NCI-H146 treated with DMSO at 0.1 percent for 48 hours (cell line): ENCODE measurements at regions not wholly inside any gene's neighbourhood (a gene's known extent, or its start where the extent isn't known, plus 50 kb on each side); places are given as distances from the start of the nearest gene placed in this dataset.
A peak's percentile ranks its signal among the peaks of the same experiment; 100 is the strongest.
"Not testable (repeated sequence)": the region's sequence is repeated elsewhere in the genome, so short reads cannot be mapped to it uniquely, and the experiment has no call there.

Source experiments
- DNase-seq: peaks from one replicate; lab custom pipeline; 2025; ENCODE audit not compliant: unreplicated experiment; lab: John Stamatoyannopoulos, UW

DNA sequence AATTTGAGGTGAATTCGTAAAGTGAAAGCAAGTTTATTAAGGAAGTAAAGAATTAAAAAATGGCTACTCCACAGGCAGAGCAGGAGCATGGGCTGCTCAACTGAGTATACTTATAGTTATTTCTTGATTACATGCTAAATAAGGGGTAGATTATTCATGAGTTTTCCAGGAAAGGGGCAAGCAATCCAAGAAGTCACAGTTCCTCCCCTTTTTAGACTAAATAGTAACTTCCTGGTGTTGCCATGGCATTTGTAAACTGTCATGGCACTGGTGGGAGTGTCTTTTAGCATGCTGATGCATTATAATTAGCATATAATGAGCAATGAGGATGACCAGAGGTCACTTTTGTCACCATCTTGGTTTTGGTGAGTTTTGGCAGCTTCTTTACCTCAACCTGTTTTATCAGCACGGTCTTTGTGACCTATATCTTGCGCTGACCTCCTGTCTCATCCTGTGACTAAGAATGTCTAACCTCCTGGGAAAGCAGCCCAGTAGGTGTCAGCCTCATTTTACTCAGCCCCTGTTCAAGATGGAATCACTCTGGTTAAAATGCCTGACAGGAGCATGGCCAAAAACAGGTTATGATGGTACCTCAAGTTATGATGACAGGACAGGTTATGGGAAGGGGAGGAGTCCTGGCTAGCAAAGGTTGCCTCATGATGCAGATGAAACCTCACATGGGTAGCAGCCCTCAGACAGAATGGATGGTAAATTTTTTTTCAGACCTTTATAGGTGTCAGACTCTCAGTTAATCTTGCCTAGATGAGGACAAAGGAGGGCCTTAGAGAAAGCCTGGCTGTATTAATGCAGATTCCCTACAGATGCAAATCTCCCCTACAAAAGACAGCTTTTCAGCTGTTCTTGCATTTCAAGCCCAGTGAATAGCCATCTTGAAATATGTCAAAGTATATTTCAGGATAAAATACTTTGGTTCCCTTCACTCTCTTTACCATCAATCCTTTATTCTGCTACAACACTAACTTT, 49.7 kb downstream of the SIPA1L2 start:
- DNase-seq: no peak

DNA sequence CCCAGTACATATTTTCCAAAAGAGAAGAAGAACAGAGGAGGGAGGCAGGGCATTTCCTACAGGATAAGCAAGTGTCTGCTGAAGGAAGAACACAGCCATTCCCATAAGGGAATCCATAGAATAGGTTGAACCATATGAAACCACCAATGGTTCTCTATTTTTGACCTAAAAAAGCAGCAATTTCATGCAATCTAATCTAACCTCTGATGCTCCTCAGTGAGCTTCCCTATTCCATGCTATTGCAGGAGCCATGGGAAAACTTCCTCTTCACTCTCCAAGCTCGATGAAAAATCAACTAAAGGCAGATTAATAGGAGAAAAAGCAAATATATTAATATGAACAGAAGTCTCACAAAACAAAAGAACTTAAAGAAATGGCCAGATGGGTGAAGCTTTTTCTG, 50.5 kb downstream of the SIPA1L2 start:
- DNase-seq: no peak

DNA sequence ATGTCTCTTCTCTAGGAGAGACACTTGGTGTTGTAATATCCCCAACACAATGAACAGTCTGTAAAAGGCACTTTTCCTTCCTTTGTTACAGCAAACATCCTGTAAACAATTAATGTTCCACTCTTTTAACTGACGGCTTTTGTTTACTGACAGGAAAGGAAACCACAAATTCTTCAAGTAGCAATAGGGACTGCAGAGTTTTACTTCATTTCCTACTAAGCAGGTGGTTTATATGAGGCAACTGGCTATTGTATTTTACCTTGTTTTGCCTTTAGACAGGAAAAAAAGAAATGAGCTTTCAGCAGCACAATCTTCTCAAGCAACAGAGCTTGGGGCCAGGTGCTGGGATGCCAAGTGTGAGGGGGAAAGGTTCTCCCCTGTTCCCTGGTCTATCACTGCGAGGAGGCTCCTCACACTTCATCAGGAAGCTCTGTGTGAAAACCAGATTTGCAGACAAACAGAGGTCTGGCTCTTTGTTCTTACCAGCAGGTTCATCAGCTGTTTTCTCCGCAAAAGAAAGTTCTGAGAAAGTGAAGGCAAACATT, 51.2 kb downstream of the SIPA1L2 start:
- no peak for DNase-seq

DNA sequence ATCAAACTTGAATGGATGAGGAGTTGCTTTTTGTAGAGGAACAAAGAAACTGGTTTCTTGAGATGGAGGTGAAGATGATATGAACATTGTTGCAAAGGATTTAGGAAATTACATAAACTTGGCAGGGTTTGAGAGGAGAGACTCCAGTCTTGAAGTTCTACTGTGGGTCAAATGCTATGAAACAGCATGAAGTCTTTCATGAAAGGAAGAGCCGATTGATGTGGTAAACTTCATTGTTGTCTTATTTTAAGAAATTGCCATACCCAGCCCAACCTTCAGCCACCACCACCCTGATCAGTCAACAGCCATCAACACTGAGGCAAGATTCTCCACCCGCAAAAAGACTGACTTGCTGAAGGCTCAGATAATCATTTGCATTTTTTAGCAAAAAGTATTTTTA, 52.2 kb downstream of the SIPA1L2 start:
- no peak for DNase-seq

DNA sequence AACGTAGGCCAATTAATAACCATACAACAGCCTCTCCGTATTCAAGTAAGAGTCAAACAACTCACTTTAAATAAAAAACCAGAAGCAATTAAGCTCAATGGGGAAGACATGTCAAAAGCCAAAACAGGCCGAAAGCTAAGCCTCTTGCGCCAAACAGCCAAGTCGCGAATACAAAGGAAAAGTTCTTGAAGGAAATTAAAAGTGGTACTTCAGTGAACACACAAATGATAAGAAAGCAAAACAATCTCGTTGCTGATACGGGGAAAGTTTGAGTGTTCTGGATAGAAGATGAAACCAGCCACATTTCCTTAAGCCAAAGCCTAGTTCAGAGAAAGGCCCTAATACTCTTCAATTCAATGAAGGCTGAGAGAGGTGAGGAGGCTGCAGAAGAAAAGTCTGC, 53.4 kb downstream of the SIPA1L2 start:
- no peak for DNase-seq

DNA sequence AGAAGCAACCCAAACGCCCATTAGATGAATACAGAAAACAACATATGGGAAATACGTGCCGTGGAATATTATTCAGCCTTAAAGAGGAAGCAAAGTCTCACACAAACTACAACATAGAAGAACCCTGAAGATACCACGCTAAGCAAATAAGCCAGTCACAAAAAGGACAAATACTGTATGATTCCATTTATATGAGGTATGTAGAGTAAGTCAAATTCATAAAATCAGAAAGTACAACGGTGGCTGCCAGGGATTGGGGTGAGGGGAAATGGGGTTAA, 54.2 kb downstream of the SIPA1L2 start:
- DNase-seq: no peak

DNA sequence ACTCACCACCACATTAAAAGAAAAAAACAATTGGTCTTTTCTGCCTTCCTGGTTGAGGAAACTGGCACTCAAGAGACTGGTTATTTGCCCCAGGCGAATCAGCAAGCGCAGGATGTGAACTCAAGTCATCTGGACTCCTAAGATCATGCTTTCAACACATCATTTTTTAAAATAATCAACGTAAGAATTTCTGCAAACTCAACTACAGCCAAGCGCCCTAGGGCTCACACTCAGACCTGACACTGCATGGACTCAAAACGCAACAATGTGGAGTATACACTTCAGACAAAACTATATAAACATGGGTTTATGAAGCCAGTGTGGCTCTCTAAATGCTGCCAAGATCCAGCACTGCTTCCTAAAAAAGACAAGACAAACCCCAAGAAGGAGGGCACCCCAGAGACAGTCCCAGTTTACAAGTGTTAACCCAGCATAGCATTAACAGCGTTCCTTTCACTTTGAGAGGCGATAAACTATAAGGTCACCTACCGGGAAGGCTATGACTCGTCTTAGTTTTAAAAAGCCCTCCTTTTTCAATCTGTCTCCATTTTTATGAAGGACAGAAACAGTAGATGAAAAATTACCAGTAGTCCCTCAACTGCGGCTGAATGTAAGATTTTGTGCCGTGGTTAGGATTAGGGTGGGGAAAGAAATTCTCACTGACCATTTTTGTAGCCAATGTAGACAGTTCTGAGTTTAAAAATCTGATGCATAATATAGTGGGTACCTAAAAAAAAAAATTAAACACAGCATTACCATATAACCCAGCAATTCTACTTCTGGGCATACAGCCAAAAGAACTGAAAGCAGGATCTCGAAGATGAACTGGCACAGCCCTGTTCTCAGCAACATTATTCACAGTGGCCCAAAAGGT, 54.8 kb downstream of the SIPA1L2 start:
- no peak for DNase-seq

DNA sequence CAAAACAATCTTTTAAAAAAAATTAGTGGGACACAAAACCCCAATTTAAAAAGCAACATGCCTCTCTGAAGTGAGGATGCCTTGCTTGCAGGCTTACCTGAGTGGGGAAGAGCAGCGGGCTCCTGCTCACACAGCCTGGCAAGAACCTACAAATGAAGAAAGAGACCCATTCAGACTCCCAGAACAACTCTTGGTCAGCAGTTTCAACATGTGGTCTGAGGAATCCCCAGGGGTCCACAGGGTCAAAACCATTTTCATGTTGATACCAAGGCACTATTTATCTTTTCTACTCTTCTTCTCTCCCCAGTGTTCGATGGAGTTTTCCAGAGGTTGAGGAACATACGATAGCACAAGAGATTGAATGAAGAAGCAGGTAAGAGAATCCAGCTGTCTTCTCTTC, 55.9 kb downstream of the SIPA1L2 start:
- no peak for DNase-seq

DNA sequence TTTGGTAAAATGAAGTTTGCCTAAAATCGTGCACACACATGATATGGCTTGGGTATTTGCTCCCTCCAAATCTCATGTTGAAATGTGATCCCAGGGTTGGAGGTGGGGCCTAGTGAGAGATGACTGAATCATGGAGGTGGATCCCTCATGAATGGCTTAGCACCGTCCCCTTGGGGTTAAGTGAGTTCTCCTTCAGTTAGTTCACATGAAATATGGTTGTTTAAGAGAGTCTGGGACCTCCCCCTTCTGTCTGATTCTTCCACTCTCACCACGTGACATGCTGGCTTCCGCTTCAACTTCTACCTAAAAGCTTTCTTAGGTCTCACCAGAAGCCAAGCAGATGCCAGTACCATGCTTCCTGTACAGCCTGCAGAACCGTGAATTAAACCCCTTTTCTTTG, 58.4 kb downstream of the SIPA1L2 start:
- DNase-seq: no peak

DNA sequence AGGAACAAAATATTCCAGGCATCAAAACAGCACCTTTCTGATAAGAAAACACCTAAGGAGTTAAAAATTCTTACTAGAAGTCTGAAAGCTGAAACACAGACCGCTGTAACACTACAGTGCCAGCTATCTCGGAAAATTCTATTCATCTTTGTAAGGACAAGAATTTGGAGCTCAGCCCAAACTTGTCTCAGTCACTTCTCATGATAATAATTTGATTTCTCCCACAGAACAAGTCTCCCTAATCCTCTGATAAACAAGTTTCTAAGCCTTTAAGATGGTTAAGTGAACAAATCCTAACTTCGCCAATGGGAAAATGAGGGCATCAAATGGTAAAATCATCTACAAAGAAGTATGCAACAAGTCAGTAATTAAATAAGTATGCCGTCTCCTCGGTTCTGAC, 59.9 kb downstream of the SIPA1L2 start:
- DNase-seq: no peak

DNA sequence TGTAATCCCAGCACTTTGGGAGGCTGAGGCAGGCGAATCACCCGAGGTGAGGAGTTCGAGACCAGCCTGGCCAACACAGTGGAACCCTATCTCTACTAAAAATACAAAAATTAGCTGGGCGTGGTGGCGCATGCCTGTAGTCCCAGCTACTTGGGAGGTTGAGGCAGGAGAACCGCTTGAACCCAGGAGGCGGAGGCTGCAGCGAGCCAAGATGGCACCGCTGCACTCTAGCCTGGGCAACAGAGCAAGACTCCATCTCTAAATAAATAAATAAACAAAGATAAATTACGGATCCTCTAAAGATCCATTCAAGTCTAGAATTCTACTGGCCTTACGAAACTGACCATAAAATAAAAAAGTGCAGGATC, 60.4 kb downstream of the SIPA1L2 start:
- not testable (repeated sequence) for DNase-seq

DNA sequence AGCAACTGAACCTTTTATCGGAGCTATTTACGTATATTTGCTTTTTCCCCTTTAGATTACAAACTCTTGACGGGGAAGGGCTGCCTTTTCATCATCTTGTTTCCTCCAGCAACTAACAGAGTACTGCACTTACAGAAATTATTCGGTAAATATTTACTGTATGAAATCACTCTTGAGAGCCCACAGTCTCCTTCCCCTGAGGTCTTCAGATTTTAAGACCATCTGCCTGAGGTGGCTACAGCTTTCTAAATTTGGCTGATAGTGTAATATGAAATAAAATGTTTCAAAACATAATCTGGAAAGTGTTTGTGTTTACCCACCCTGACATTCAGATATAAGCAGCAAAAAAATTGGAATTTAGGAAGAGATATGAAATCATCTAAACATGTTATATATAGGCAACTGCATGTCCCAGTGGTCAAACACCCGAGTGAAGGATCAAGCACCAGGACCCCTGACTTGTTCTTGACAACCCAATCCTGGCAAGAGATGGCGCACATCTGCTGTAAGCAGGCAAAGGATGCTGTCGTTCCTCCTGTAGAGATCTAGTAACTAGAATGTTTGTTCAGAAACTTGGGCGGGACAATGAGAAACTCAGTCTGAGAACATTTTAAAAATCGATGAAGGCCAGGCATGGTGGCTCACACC, 60.9 kb downstream of the SIPA1L2 start:
- DNase-seq: peak; percentile 44

DNA sequence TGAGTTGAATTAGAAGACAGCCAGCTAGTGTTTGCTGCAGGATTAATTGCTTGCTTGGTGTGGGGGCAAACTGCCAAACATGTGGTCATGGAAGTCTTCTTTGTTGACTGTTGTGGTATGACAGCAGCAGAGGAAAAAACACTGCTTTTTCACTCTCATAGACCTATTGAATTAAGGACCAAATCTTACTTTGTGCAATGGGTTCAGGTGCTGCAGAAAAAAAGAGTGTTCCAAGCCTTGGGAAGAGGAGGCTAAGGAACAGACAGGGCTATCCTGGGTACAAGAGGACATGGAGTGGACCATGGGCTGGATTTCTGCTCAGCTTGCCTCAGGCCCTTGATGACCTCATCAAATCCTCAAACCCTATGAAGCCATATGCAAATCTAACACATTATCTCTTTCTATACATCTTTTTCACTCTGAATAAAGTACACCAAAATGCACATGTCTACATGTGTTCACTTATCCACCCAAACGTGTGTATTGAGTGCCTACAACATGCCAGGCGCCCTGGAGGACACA, 61.5 kb downstream of the SIPA1L2 start:
- peak; percentile 38 for DNase-seq

DNA sequence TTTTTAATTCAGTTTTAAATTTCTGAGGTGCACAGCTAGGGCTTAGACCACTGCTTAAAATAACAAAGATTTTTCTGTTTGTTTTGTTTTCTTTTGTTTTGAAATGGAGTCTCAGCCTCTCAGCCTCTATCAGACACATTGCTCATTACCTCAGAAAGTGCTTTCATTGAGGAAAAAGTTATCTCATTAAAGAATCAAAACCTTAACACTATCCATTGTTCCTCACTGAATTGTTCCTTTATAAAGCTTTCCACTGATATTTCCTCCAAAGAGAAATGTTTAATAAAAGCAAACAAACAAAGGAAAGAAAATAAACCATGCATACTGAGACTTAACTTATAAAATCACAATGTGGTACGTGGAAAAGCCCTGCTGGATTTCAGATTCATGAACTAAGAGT, 63.8 kb downstream of the SIPA1L2 start:
- no peak for DNase-seq

DNA sequence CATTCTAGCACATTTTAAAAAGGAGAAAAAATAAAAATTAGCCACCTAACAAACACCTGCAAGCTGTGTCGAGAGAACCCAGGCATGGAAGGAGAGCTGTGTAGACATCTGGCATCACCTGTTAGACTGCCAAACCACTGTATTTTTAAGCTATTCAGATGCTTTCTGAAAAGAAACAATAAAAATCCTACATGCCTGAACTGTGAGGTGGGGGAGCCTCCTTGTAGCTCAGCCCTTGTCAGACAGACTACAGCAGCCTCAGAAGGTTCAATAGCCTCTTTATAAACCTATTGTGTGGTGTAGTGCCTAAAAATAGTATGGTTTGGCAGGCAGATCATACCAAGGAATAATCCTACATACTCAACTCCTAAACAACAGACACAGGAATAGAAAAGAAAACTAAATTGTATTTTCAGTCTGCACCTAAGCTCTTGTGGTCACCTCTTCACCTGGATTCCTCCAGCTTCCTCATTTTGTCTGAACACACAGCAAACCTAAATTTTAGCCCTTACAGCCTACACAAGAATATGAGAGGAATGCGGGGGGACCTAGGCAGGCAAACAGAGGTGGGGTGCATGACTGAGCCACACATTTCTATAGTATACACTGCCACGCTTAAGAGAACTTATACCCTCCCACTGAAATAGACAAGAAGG, 67.0 kb downstream of the SIPA1L2 start:
- no peak for DNase-seq

DNA sequence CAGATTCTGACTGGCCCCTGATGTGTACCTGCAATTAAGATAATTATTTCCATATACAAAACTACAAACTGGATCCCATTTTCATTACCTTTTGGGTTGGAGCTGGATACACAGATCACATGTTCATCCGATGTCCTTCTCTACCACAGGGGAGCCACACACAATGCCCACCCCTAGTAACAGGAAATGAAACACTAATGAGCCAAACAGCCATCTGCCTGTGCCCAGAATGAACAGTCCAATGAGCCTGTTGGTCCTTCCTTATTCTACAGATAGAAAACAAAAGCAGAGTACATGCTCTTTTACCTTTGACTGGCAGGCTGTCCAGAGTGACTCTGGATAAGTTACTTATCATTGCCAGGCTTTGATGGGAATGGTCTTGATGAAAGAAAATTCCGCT, 68.6 kb downstream of the SIPA1L2 start:
- DNase-seq: no peak

DNA sequence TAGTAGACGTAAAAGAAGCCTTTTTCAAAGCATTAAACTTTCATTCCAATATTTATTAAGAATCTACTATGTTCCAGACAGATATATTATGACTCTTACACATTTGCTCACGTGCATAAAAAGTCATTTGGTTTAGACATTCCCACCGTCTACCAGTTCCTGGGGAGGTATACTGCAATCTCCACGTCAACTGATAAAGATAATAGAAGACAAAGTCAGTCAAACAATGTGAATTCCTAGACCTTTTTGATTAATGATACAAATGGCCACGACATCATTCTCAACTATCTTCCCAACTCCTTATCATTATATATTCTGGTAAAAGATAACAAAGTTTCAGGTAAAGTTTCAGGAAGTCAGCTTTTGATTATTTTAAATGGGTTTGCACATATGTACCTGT, 69.0 kb downstream of the SIPA1L2 start:
- no peak for DNase-seq

DNA sequence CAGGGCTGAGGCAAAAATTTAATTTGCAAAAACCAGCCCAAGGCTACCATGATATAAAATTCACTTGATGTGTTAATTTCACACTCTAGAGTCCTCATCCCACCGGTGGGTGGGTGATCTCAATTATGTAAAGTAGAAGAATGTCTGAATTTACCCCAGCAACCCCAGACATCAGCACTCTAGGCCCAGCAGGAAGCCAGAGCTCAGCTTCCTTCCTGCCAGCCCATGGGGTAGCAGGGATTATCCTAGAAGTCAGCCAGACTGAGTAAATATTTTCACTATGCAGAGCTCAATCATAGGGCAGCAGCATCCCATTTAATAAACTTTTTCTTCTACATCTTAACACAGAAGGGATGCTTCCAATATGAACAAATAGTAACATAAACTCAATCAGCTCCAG, 71.0 kb downstream of the SIPA1L2 start:
- peak; percentile 10 for DNase-seq

DNA sequence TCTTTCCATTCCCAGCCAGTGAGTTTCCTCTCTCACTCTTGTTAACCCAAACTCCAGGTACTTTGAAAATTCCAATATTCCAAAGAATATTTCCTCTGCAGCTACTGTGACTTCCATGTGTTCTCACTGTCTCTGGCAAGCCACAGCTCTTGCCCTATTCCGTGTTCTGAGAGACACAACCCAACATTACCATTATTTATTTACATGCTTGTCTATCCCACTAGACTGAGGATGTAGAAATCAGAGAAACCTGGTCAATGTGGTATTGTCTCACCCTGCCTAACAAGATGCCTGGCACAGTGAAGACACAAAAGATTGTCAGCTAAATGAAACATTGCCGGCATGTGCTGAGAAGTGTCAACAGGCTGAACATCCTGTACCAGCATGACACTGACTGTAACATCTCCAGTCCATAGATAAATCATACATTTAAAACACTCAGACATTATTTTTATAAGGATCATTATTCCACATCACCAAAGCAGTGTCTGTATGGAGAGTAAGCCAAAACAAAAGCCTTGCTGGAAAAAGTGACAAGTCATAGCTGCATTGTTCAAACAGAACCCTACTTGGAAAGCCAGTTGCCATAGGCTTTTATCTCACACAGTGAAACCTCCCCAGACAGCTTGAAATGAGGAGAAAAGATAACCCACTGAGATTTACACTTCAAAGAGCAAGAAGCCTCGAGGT, 72.3 kb downstream of the SIPA1L2 start:
- peak; percentile 80 for DNase-seq

DNA sequence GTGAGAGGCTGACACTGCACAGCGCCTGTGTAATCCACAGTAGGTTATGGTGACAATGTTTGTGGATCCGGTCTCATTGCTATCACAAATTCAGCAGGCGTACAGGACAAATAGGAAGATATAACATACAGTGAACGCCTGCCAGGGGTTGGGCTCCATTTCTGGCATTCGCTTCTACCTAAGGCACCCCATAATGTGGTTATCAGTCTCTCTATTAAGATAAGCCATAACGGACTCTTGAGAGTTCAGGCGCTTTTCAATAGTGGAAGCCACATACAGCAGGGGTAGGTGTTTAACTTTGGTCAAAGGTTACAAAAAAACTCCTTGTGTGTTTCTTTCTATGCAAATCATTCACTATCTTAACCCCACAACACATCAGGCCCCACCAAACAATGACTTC, 72.8 kb downstream of the SIPA1L2 start:
- DNase-seq: no peak
